Testis (tissue), 2 donors: ENCODE measurements at regions not wholly inside any gene's neighbourhood (a gene's known extent, or its start where the extent isn't known, plus 50 kb on each side); places are given as distances from the start of the nearest gene placed in this dataset.
"Not testable (repeated sequence)": the region's sequence is repeated elsewhere in the genome, so short reads cannot be mapped to it uniquely, and the experiment has no call there.

Source experiments
- CTCF ChIP-seq, 3 experiments: fragments of 450-650 bp in 2 of 3; fragments of 200-600 bp in 1 of 3; sonication (generic) in 1 of 3; IDR thresholded peaks; one replicate each; pipeline ENCODE4 v1.5.1; 2016 to 2019; ENCODE audit warnings: antibody characterized with exemption in 3 of 3, mild to moderate bottlenecking in 2 of 3, moderate library complexity in 1 of 3
- POLR2A ChIP-seq: fragments of 450-650 bp; IDR thresholded peaks from one replicate; pipeline ENCODE4 v1.6.1; 2017; ENCODE audit warnings: antibody characterized with exemption, mild to moderate bottlenecking, moderate library complexity

GRCh38 chr16:88271296-88271695, 111.5 kb upstream of the ZNF469 start:
- TF ChIP-seq CTCF (IDR thresholded peaks at IDR 0.05); POLR2A: not testable (repeated sequence)
